GM21619 (cell line): ENCODE measurements at regions not wholly inside any gene's neighbourhood (a gene's known extent, or its start where the extent isn't known, plus 50 kb on each side); places are given as distances from the start of the nearest gene placed in this dataset.
"Not testable (repeated sequence)": the region's sequence is repeated elsewhere in the genome, so short reads cannot be mapped to it uniquely, and the experiment has no call there.

Experiments used
- ATAC-seq: cut with Tn5 transposase; IDR thresholded peaks from one replicate; pipeline ENCODE4 v1.9.1; 2021; ENCODE audit not compliant: unreplicated experiment

GRCh38 chr1:30444401-30444800, 279.0 kb downstream of the MATN1 start:
- ATAC-seq, result no peak

DNA sequence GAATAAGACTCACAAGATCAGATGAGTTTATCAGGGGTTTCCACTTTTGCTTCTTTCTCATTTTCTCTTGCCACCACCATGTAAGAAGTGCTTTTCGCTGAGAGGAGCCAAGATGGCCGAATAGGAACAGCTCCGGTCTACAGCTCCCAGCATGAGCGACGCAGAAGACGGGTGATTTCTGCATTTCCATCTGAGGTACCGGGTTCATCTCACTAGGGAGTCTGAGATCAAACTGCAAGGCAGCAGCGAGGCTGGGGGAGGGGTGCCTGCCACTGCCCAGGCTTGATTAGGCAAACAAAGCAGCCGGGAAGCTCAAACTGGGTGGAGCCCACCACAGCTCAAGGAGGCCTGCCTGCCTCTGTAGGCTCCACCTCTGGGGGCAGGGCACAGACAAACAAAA, 285.1 kb downstream of the MATN1 start:
- ATAC-seq, result not testable (repeated sequence)

- no peak for ATAC-seq
Observed at GRCh38 chr1:30437059-30437576, 286.3 kb downstream of the MATN1 start.

DNA sequence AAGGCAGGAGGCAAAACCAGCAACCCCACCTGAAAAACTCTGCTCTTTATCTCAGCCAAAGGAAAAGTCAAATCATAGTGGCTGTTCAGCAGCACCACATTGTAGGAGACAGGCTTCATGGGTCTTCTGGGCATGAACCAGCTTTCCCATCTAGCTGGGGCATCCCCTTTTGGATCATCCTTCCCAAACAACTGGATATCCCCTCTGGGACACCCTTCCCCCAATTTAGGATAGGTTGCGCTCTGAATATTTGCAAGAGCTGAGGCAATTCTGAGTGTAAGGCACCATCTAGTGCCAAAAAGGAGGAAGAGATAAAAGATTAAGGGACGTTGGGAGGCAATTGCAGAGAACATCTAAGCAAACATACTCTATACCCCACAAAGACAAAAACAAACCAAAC, 295.8 kb downstream of the MATN1 start:
- ATAC-seq, result no peak

GRCh38 chr1:30425046-30425445, 298.3 kb downstream of the MATN1 start:
- no peak for ATAC-seq

- ATAC-seq, result no peak
Observed at GRCh38 chr1:30423570-30423969, 299.8 kb downstream of the MATN1 start.

- no peak for ATAC-seq
Observed at GRCh38 chr1:30422251-30422650, 301.1 kb downstream of the MATN1 start.

DNA sequence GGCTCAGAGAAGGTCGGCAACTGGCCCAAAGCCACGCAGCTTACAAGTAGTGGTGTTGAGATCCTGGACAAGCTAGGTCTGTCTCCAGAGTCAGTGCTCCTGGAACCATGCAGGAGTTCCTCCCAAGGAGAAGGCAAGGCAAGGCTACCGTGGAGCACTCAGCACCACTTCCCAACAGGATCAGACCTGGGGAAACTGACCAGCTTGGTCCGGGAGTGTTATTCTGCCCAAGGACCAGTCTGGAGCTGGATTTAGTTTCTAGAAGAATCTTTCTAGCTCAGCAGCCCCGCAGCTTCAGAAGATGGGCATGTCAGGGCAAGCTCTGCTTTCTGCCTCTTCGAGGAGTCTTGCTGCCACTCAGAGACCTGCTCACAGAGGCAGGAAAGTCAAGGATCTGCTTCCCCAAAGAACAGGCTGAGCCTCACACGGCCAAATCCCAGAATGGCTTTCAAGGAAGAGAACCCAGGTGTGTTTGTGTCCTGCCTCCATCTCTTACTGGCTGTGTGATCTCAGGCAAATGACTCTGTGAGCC, 302.8 kb downstream of the MATN1 start:
- no peak for ATAC-seq

DNA sequence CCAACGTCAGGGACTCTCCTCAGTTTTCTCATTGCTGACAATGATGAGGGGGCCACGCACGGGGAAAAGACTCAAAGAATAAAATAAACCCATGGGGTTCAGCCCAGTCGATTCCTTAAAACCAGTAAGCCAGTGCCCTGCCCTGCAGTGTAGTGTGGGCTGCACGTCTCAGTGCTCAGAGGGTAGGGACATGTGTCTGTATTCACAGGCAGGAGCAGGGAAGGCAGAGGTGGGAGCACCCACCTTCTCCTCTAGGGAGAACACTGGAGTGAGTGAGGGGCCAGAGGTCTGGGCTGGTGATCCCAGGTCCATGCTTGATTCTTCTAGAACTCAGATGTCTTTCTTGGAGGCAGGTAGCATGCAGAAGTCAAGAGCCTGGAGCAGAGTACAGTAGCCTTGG, 303.6 kb downstream of the MATN1 start:
- no peak for ATAC-seq

DNA sequence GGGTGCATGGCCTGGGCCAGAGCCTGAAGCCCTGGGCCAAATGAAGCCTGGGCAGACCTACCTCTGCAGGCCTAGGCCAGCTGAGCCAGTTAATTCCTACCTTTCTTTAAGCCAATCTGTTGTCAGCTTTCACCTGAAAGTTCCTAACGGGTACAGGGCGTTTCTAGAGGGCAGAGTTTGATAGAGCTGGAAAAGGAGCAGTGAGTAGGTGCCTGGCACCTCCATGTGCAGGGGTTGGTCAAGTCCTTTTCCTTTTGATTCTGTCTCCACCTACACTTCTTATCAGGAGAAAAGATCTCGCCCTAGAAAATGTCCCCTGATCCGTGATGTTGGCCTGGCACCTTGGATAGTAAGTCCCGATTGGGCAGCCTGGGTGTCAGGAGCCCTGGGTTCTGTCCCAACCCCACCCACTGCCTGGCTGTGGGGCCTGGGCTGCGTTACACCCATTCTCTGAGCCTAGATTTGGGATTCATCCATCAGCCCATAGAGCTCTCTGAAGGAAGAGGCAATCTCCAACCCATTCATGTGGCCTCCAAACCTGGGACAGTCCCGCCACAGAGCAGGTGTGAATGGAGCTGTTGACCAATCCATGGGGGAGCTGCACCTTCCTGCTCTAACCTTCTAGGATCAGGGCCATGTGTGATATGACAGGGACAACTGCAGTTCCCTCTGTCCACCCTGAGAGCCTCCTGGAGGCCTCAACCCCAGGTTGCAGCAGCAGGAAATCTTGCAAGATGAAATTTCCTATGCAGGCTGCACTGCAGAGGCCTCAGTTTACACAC, 304.3 kb downstream of the MATN1 start:
- ATAC-seq, result no peak

DNA sequence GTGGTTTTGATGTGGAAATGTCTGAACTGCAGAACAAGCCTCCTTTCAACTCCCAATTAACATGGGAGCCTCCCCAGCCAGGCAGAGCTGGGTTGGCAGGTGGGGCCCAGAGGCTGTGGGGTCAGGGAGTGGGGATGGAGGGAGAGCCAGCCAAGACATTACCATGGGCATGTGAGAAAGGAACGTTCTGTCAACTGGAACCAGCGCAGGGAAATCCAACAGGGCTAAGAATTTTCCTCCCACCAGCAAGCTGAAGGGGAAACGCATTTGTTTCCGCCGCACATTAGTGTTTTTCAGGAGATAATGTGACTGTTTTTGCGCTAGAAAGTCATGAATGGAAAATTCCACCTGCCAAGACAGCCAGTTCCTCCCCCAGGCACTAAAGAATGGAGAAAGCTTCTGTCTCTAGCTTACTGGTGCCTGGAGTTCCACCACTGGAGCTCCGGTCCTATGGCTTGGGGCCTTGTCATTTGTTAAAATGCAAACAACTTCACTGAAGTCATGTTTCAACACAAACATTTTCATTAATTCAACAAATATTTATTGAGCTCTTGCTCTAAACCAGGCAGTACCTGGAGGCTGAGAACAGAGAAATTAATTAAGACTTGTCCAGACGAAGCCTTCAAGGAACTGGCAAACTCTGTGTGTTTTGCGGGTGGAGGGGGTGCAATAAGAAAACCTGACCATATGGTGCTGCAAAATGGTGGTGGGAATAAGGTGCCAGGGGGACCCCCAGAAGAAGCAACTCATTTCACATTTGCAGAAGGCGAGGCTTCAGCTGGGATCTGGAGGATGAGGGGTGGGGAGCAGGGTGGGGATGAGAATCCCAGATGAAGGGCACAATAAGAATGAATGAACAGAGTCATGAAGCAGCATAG, 305.1 kb downstream of the MATN1 start:
- no peak for ATAC-seq

DNA sequence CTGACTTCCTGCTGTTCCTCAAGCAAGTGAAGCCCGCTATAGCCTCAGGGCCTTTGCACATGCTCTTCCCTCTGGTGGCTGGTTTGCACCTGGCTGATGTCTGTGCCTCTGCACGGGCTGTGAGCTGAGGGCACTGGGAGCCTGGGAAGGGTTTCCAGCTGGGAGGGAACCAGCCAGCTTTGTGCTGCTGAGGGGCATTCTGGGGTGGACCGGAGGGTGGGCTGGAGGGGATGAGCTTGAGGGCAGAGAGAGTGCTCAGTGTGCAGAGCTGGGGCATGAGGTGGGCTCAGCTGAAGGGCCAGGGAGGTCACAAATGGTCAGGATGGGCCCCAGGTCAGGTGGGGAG, 305.7 kb downstream of the MATN1 start:
- no peak for ATAC-seq

- no peak for ATAC-seq
Observed at GRCh38 chr1:30417001-30417700, 306.2 kb downstream of the MATN1 start.

DNA sequence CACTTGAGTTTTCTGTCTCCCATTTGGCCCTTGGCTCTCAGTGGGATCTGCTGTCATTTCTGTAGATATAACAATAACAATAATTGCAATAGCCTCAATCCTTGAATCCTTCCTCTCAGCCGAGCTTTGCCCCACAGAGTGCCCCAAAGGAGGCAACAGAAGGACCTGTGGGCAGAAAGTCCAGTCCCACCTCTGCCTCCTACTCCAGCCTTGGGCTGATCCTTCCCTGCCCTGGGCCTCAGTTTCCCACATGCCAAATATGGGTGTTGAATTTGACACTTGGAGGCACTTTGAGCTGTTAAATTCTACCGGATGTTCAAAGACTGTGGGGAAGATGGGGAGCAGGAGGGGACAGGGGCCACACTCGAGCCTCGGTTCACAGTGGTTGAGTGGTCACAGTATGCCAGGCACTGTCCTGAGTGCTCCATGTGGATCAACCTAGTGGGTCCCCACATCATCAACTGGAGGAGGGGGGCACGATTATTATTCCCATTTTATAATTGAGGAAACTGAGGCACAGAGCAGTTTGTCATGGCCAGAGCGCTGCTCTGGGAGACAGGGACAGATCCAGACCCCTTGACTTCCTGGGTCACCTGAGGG, 307.1 kb downstream of the MATN1 start:
- no peak for ATAC-seq

DNA sequence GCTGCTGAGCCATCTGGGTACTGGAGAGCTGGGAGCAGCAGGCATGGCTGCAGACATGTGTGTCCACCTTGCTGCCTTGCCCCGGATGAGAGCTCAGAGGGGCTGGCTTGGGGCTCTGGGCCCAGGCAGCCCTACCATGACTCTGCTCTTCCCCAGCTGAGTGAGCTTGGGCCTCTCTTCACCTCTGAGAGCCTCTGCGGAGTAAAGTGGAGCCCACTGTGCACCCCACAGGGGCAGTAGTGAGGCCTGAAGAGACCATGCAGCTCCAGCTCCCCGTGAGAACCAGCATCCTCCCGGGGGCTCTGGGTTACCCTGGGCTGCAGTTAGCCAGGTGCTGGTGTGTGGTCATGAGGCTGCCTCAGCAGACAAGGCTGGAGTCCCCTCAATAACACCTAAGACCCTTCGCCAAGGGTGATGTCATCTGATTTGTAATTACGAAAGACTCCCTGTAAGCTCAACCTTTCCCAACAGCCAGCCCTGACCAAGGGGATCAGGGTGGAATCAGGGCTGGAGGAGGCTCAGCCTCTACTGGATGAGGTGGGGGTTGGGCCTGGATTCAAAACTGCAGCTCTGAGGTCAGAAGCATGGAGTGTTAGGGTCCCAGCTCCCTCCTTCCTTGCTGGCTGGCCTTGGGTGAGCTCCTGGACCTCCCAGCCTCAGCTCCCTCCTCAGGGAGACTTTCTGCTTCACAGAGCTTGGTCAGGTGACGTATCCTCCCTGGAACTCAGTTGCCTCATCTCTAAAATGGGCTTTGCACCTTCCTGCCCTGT, 308.0 kb downstream of the MATN1 start:
- ATAC-seq, result no peak

DNA sequence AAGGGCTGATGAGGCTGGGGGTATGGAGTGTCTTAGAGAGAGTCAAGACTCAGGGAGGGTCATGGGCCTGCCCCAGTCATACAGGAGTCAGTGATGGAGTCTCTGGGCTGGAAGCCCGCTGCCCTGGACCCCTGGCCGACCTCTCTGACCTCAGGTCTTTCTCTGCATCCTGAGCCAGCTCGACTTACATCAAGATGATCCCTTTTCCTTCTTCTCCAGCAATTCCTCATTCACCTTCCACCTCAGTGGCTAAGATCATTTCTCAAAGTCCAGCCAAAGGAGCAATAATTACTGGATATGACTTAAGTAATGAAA, 308.6 kb downstream of the MATN1 start:
- no peak for ATAC-seq

- no peak for ATAC-seq
Observed at GRCh38 chr1:30414086-30414850, 309.1 kb downstream of the MATN1 start.

DNA sequence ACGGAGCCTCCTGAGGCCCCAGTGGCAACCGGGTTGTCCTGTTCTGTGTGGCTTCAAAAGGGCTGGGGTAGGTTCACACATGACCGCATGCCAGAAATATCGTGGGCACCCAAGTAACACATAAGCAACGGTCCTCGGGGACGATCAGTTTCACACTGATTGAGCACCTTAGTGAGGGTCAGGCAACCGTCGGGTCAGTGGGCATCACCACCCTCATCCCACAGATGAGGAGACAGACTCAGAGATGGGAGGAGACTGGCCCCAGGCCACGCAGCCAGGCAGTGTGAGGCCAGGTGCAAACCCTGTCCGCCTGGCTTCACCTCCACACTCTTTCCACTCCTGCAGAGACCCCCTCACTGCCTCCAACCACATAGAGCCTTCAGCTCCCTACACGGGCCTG, 309.8 kb downstream of the MATN1 start:
- no peak for ATAC-seq

DNA sequence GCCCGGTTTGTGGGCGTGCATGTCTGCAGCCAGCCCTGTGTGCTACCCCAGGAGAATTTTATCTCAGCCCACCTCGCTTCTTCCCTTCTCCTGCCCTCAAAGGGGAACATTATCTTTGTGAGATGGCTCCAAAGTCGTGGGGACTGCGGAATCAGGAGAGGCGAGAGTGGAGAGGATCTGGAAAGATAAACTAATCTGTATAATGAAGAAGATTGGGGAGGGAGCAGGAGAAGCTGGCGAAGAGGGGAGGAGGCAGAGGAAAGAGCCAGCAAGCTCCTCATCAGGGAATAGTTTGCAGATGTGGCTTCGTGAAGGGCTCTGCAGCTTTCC, 310.3 kb downstream of the MATN1 start:
- ATAC-seq, result no peak
